GM10266 (cell line): ENCODE measurements at regions not wholly inside any gene's neighbourhood (a gene's known extent, or its start where the extent isn't known, plus 50 kb on each side); places are given as distances from the start of the nearest gene placed in this dataset.

Experiments used
- DNase-seq: peaks from one replicate; pipeline ENCODE4 v3.0.0; 2012; ENCODE audit errors: extremely low spot score
- TF ChIP-seq, protein P1 (sequence below): IDR thresholded peaks from 2 replicates; pipeline ENCODE4 v1.5.1; 2012; ENCODE audit warnings: mild to moderate bottlenecking, low read depth; ENCODE audit not compliant: control insufficient read depth, insufficient read depth; ENCODE audit errors: missing control alignments

GRCh38 chr13:50257646-50258045 is 242.4 kb downstream of the KCNRG start:
- TF ChIP-seq, protein P1, sequence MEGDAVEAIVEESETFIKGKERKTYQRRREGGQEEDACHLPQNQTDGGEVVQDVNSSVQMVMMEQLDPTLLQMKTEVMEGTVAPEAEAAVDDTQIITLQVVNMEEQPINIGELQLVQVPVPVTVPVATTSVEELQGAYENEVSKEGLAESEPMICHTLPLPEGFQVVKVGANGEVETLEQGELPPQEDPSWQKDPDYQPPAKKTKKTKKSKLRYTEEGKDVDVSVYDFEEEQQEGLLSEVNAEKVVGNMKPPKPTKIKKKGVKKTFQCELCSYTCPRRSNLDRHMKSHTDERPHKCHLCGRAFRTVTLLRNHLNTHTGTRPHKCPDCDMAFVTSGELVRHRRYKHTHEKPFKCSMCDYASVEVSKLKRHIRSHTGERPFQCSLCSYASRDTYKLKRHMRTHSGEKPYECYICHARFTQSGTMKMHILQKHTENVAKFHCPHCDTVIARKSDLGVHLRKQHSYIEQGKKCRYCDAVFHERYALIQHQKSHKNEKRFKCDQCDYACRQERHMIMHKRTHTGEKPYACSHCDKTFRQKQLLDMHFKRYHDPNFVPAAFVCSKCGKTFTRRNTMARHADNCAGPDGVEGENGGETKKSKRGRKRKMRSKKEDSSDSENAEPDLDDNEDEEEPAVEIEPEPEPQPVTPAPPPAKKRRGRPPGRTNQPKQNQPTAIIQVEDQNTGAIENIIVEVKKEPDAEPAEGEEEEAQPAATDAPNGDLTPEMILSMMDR, result no peak
- no peak for DNase-seq

GRCh38 chr13:50261130-50261901 is 246.1 kb downstream of the KCNRG start:
- no peak for DNase-seq
- TF ChIP-seq, protein P1, result no peak

DNA sequence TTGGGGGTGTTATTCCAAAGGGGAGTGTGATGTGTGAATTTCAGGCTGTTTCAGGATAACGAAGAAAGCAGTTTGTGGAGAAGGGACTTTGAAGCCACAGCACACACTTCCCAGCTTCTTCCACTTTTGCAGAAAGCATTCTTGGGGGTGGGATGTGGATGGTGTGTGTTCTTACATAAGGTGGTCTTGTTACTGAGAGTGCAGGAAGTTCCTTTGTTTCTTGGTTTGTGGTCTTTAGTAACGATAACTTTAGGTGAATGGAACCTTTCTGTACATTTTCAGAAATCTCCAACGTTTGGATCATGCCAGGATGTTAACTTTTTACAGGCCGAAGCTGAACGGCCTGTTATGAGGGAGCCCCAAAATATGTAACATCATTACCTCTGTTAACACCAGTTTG is 251.8 kb downstream of the KCNRG start:
- TF ChIP-seq, protein P1, result no peak
- DNase-seq, result no peak

GRCh38 chr13:50267917-50268316 is 252.7 kb downstream of the KCNRG start:
- TF ChIP-seq, protein P1, result no peak

DNA sequence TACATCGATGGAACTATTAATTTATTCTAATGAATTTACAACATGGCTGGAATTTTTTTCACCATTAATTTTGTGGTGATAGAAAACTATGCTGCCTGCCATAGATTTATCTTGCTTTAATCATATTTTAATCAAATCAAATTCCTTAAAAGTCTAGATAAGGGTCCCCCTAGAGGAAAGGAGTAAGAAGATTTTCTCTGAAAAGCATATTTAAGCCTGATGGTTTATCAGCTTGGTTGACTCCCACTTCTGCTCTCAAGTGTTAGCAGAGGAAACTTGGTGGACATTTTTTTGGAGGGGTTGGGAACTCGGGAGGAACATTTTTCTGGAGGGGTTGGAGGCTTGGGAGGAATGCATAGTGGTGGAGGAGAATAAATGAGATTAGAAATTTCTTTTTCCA is 253.3 kb downstream of the KCNRG start:
- TF ChIP-seq, protein P1, result no peak
- no peak for DNase-seq

More at GRCh38 chr13:50267917-50268316, 252.7 kb downstream of the KCNRG start:
- no peak for DNase-seq

DNA sequence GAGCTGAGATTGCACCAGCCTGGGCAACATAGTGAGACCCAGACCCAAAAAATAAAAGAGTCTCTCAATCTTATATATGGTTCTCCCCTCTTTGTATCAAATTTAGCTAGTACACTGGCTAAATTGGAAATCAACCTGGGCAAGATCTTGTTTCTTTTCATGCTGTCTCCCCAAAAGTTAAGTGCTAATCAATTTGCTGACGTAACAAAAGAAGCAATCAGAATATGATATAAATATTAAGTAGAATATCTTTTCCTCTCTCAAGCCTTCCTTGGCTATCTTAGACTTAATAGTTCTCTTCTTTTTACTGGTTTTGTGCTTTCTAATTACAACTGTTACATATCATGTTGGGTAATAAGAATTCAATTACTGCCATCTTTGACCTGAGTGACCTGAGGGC is 258.9 kb downstream of the KCNRG start:
- DNase-seq, result no peak
- TF ChIP-seq, protein P1, result no peak

DNA sequence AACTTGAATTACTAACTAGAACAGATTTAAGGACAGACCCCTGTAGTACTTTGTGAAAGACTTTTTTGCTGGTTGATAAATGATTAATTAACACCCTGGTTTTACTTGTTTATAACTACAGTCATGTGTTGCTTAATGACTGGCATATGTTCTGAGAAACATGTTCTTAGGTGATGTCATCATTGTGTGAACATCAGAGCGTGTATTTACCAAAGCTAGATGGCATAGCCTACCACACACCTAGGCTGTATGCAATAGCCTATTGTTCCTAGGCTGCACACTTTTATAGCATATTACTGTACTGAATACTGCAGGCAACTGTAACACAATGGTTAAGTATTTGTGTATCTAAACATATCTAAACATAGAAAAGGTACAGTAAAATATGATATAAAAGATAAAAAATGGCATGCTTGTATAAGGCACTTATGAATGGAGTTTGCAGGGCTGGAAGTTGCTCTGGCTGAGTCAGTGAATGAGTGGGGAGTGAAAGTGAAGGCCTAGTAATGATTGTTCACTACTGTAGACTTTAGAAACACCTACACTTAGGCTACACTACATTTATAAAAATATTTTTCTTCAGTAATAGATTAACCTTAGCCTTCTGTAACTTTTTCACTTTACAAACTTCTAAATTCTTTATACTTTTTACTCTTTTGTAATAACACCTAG is 260.3 kb downstream of the KCNRG start:
- TF ChIP-seq, protein P1, result no peak
- DNase-seq, result no peak
